H1 (cell line): ENCODE measurements at regions not wholly inside any gene's neighbourhood (a gene's known extent, or its start where the extent isn't known, plus 50 kb on each side); places are given as distances from the start of the nearest gene placed in this dataset.

Source experiments
- CREB1 ChIP-seq: IDR thresholded peaks from 2 replicates; pipeline ENCODE4 v1.6.1; 2012; ENCODE audit warnings: inconsistent platforms
- EZH2 ChIP-seq: fragments of 200-600 bp; sonication (generic); IDR thresholded peaks from 2 replicates; pipeline ENCODE4 v1.7.1; 2012; ENCODE audit warnings: low read depth, mild to moderate bottlenecking, moderate library complexity, low read length, inconsistent platforms; ENCODE audit not compliant: severe bottlenecking
- MAFK ChIP-seq: IDR thresholded peaks from 2 replicates; pipeline ENCODE4 v1.6.1; 2012; ENCODE audit warnings: low read depth, mild to moderate bottlenecking, improper control_type of control experiment, low read length
- POLR2A ChIP-seq, 2 experiments: IDR thresholded peaks; 1 replicate in 1 of 2; 2 replicates in 1 of 2; pipeline ENCODE4 v1.6.1; 2011; ENCODE audit warnings: low read depth in 2 of 2, low read length in 2 of 2, mild to moderate bottlenecking in 2 of 2; ENCODE audit errors: control extremely low read depth in 1 of 2
- POLR2AphosphoS5 ChIP-seq: IDR thresholded peaks from 2 replicates; pipeline ENCODE4 v1.6.1; 2011; ENCODE audit warnings: low read depth, low read length
- RFX5 ChIP-seq: IDR thresholded peaks from 2 replicates; pipeline ENCODE4 v1.6.1; 2011; ENCODE audit warnings: low read depth, low read length, improper control_type of control experiment, borderline replicate concordance
- SIN3A ChIP-seq, 2 experiments: IDR thresholded peaks in 1 of 2; conservative IDR thresholded peaks in 1 of 2; 2 replicates each; pipeline ENCODE4 v1.6.1; 2011 to 2012; ENCODE audit warnings: low read length in 2 of 2, improper control_type of control experiment in 1 of 2, low read depth in 1 of 2, mild to moderate bottlenecking in 1 of 2
- SRF ChIP-seq: IDR thresholded peaks from 2 replicates; pipeline ENCODE4 v1.6.1; 2011; ENCODE audit warnings: mild to moderate bottlenecking, low read depth, low read length, moderate library complexity
- TAF1 ChIP-seq: IDR thresholded peaks from 2 replicates; pipeline ENCODE4 v1.6.1; 2011; ENCODE audit warnings: mild to moderate bottlenecking, low read depth, low read length
- YY1 ChIP-seq: IDR thresholded peaks from 2 replicates; pipeline ENCODE4 v1.6.1; 2011; ENCODE audit warnings: low read depth, mild to moderate bottlenecking, low read length
- TF ChIP-seq, protein P1 (sequence below), 3 experiments: IDR thresholded peaks; 1 replicate in 2 of 3; 2 replicates in 1 of 3; pipeline versions ENCODE4 v1.5.1 to v1.6.1; 2011; ENCODE audit warnings: low read length in 3 of 3, mild to moderate bottlenecking in 3 of 3, inconsistent platforms in 2 of 3, low read depth in 1 of 3, moderate library complexity in 1 of 3; ENCODE audit not compliant: insufficient read depth in 1 of 3; ENCODE audit errors: control extremely low read depth in 1 of 3

DNA sequence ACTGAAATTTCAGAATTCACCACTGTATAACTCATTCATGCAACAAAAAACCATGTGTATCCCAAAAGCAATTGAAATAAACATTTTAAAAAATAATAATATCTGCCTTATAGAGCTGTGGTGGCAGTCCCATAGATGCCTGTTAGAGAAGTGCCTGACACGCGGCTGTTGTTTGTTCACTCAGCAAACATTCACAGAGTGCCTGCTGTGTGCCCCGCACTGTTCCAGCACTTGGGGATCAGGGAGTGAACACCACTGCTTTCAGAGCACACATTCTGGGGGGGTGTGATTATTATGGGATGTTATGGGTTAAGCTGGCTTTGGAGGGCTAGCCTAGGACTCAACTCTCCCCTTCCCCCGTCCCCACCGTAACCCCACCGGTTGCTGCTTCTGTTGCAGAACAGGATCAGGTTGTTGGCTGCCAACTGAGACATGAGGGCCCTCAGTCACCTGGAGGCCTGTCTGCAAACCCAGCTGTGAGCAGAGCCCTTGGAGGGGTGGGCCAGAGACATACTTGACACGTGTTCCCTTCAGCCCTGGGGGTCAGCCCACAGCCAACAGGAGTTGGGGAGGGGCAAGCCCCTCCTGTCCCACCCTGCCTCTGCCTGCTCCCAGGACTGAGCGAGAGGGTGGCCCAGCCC, 103.3 kb upstream of the CIBAR2 start:
- TF ChIP-seq RFX5 (no peak), EZH2 (no peak), YY1 (no peak), SIN3A (conservative IDR thresholded peaks at IDR 0.05 in 1 of 2, IDR thresholded peaks at IDR 0.05 in 1 of 2; ENCODE audit: low read depth in 1 of 2, low read length in 2 of 2) (no peak), SRF (no peak), POLR2AphosphoS5 (no peak), CREB1 (no peak), TAF1 (no peak), POLR2A (IDR thresholded peaks at IDR 0.05; ENCODE audit: control extremely low read depth in 1 of 2, low read depth in 2 of 2, low read length in 2 of 2) (no peak), MAFK (no peak)
- TF ChIP-seq, protein P1, sequence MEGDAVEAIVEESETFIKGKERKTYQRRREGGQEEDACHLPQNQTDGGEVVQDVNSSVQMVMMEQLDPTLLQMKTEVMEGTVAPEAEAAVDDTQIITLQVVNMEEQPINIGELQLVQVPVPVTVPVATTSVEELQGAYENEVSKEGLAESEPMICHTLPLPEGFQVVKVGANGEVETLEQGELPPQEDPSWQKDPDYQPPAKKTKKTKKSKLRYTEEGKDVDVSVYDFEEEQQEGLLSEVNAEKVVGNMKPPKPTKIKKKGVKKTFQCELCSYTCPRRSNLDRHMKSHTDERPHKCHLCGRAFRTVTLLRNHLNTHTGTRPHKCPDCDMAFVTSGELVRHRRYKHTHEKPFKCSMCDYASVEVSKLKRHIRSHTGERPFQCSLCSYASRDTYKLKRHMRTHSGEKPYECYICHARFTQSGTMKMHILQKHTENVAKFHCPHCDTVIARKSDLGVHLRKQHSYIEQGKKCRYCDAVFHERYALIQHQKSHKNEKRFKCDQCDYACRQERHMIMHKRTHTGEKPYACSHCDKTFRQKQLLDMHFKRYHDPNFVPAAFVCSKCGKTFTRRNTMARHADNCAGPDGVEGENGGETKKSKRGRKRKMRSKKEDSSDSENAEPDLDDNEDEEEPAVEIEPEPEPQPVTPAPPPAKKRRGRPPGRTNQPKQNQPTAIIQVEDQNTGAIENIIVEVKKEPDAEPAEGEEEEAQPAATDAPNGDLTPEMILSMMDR (IDR thresholded peaks at IDR 0.05; ENCODE audit: control extremely low read depth in 1 of 3, insufficient read depth in 1 of 3, low read depth in 1 of 3, low read length in 3 of 3): no peak
